ENCODE measurements at regions not wholly inside any gene's neighbourhood (a gene's known extent, or its start where the extent isn't known, plus 50 kb on each side); places are given as distances from the start of the nearest gene placed in this dataset.
"Not testable (repeated sequence)": the region's sequence is repeated elsewhere in the genome, so short reads cannot be mapped to it uniquely, and the experiment has no call there.

DNA sequence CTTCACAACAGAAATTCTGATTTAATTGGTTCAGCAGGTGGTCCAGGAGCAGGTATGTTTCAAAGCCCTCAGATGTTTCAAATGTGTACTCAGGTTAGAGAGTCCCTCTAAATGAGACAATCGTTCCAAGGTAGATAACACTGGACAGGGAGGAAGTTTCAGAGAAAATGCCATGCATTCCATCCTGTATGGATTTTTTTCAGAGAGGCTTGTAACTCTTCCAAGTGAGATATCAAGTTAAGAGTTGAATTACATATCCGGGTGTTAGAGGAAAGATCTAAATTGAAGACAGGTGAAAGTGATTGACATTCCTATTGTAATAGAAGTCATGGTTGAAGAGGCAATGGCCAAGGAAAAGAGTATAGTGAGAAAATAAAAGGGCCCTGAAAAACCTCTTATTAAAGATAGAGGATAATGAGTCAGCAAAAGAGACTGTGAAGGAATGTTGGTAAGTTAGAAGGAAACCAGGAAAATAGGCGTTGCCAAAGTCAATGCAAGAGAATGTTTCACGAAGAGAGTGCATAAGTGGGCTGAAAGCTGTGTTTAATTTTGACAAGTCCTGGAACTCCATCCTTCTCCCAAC lies 105.8 kb downstream of the BMP4 start:
- Histone ChIP-seq H3K4me3 (ENCODE audit: low read depth, low read length) (no peak overlapping the region), H3K36me3 (ENCODE audit: insufficient read depth) (no peaks in the 10 kb centered on the region), H3K27ac (ENCODE audit: low read depth) (no peak overlapping the region), H3K4me1 (ENCODE audit: insufficient read depth) (no peaks in the 10 kb centered on the region)
- WGBS = 48% methylated on average over 4 of the region's 4 CpGs
- DNase-seq (ENCODE audit: extremely low spot score) = no peak

DNA sequence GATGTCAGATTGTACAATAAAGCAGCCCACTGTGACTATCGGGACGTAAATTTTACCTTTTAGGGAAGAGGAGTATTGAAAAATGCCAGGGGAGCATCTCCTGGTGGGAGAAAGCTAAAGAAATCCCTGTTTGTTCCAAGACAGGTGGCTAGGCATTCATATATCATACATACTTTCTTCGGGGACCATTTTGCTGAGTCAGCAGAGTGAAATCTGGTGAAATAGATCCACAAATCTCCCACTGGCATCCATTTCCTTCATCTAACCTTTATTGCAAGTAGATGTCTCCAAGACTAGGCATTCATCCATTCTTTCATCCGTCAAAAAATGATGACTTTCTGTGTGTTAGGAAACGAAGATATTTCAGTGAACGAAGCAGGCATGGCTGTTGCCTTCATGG lies 107.1 kb downstream of the BMP4 start:
- no peak for DNase-seq (ENCODE audit: extremely low spot score)
- no peak overlapping the region for H3K4me3 ChIP-seq (ENCODE audit: low read depth, low read length)
- WGBS = 84% methylated on average over 6 of the region's 6 CpGs
- H3K36me3 ChIP-seq (ENCODE audit: insufficient read depth) = no peaks in the 10 kb centered on the region
- H3K27ac ChIP-seq (ENCODE audit: low read depth) = no peak overlapping the region
- H3K4me1 ChIP-seq (ENCODE audit: insufficient read depth) = no peaks in the 10 kb centered on the region

DNA sequence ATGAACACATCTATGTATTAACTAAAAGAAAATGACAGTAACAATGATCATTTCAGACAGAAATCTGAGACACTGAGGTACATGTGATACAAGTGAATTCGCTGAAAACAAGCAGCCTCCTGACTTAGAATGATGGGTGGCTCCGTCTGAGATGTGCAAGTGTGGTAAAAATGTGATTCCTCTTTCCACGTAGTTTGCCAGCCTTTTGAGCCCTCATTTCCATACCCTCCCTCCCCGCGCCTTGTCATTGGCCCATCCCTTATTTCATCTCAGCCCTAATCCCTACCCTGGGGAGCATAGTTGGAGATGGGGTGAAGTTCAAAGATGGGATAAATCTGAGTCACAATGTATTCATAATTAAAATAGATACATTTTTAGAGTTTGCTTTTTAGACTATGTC lies 107.8 kb downstream of the BMP4 start:
- Histone ChIP-seq H3K36me3 (ENCODE audit: insufficient read depth) (no peaks in the 10 kb centered on the region), H3K4me3 (ENCODE audit: low read depth, low read length) (no peak overlapping the region), H3K27ac (ENCODE audit: low read depth) (no peak overlapping the region), H3K4me1 (ENCODE audit: insufficient read depth) (no peaks in the 10 kb centered on the region)
- WGBS = 85% methylated on average over 5 of the region's 5 CpGs
- DNase-seq (ENCODE audit: extremely low spot score) = no peak

DNA sequence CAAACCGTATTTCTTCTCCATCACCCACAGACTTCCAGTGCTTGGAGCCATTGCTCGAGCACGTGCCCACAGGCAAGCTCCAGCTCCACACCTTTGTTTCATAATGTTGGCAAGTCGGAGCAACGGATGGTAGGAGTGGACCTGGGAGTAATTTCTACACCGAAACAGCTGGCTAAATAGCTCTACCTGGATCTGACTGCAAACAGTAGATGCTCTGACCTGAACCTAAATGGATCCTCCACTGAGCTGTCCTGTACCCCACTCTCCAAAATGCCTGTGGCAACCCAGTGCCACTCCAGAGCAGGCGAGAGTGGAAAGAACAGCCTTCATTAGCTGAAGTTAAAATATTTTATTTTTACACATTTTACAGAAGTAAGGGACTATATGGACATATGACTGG lies 108.7 kb downstream of the BMP4 start:
- Histone ChIP-seq H3K4me1 (ENCODE audit: insufficient read depth) (no peaks in the 10 kb centered on the region), H3K27ac (ENCODE audit: low read depth) (no peak overlapping the region), H3K4me3 (ENCODE audit: low read depth, low read length) (no peak overlapping the region), H3K36me3 (ENCODE audit: insufficient read depth) (no peaks in the 10 kb centered on the region)
- 96% methylated on average over 7 of the region's 7 CpGs for WGBS
- no peak for DNase-seq (ENCODE audit: extremely low spot score)

DNA sequence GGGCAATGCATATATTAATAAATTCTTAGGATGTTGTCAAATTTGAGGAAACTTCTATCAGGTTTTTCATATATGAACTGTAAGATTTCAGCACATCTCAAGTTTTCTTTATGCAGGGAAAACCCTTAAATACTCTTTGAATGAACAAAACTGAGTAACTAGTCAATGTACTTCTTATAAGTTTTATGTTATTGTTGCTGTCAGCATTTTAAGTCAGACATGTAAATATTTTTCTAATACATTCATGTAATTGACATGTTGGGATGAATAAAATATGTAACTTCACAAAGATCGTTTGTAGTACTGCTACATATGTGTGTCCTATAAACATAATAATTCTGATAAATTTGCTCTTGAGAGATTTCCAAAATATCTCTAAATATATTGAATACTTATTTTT lies 109.6 kb downstream of the BMP4 start:
- Histone ChIP-seq H3K4me1 (ENCODE audit: insufficient read depth) (no peaks in the 10 kb centered on the region), H3K4me3 (ENCODE audit: low read depth, low read length) (no peak overlapping the region), H3K36me3 (ENCODE audit: insufficient read depth) (no peaks in the 10 kb centered on the region), H3K27ac (ENCODE audit: low read depth) (no peak overlapping the region)
- WGBS = 84% methylated on average over 1 of the region's 1 CpG
- no peak for DNase-seq (ENCODE audit: extremely low spot score)

DNA sequence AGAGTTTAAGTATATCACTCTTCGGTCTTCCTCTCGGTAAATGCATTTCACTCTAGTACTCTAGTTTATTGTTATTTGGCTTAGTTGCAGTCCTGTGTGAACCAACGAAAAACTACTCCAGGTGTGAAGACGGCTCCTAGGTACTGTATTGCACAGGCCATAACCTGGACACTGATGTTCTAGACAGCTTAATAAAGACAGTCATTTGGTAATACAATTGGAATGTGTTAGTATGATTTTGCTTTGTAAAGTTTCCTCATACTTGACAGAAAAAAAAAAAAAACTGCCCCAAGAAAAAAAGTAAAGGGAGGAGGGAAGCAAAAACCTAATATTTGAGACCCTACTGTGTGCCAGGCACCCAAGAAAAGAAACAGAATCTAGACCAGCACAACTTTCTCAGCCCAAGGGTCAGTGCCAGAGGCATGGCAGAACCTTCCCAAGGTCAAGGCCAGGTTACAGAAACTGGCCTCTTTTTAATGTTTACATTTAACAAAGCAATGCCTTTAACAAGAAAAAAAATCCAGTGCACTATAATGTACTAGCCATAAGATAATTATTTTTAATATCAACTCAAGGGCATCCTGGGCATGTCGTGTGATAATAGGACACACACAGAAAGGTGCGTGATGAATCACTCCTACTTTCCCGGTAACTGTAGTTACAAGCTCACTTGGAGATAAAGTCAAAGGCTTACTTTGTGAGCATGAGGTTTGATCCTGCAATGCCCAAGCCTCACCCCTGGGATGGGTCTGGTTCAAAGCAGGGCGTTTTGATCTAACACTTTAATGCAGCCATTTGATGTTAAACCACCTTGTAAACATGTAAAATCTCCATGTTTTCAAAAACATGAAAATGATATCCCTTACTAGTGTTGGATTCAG lies 110.6 kb downstream of the BMP4 start:
- no peak overlapping the region for H3K27ac ChIP-seq (ENCODE audit: low read depth)
- 82% methylated on average over 8 of the region's 8 CpGs for WGBS
- DNase-seq (ENCODE audit: extremely low spot score) = no peak
- no peaks in the 10 kb centered on the region for H3K36me3 ChIP-seq (ENCODE audit: insufficient read depth)
- no peak overlapping the region for H3K4me3 ChIP-seq (ENCODE audit: low read depth, low read length)
- no peaks in the 10 kb centered on the region for H3K4me1 ChIP-seq (ENCODE audit: insufficient read depth)

DNA sequence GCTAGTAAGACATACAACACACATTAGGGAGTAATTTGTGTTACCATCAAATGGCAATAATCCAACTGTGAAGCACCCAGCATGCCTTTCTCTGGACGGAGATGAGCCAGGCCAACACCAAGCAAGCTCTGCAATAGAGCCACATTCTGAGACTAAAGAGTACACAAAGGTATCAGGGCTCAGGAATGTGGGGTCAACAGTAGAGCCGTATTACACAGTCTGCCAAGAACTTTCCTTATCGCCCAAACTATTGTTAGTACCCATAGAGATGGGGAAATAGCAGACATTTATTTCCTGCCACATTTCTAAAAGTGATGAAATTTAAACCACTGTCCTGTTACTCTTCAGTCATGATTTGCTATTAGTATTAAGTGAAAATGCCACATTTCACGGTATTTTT lies 113.7 kb downstream of the BMP4 start:
- WGBS = 67% methylated on average over 4 of the region's 4 CpGs
- Histone ChIP-seq H3K4me3 (ENCODE audit: low read depth, low read length) (no peak overlapping the region), H3K27ac (ENCODE audit: low read depth) (no peak overlapping the region), H3K4me1 (ENCODE audit: insufficient read depth) (no peaks in the 10 kb centered on the region), H3K36me3 (ENCODE audit: insufficient read depth) (no peaks in the 10 kb centered on the region)
- DNase-seq (ENCODE audit: extremely low spot score) = no peak

DNA sequence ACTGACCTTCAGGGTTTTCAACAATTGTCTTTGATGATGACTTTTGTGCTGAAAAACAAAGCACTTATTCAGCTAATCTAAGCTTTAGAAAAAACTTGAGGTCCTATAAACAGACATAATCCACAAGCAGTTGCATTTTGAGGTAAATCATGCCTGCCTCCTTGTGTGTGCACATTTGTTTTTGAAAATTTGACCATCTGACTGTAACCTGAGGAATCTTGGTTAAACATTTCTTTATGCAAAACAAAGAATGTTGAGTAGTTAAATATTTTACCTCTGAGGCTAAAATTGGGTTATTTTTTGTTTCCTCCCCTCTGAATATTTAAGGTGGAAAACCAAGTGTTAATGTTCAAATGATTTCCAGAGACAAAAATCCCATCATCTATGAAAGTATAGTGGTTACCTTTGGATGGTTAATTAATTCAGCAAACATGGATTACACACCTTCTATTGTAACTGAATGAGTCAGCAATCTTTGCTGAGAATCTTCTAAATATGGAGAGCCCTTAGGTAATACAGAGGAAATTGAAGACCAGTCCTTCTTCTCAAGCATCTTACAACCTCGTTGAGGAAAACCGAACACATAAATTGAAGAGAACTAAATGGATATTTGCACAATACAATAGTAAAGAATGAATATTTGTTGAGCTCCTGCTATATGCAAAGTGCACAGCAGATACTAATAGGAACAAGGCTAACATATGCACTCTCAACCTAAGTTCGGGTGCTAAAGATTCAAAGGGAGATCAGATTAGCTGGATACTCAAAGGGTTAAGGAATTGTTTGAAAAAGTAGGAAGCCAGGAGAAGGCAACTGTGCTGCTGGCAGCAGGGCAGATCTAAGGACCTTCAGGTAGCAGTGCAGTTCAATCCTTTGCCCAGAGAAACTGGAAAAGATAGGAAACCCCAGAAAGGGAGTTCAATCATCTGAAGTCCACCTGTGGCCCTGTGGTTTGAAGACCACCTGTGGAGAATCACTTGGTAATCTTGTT lies 115.2 kb downstream of the BMP4 start:
- no peak for DNase-seq (ENCODE audit: extremely low spot score)
- Histone ChIP-seq H3K4me3 (ENCODE audit: low read depth, low read length) (no peak overlapping the region), H3K4me1 (ENCODE audit: insufficient read depth) (no peaks in the 10 kb centered on the region), H3K36me3 (ENCODE audit: insufficient read depth) (no peaks in the 10 kb centered on the region), H3K27ac (ENCODE audit: low read depth) (no peak overlapping the region)
- 92% methylated on average over 3 of the region's 3 CpGs for WGBS

DNA sequence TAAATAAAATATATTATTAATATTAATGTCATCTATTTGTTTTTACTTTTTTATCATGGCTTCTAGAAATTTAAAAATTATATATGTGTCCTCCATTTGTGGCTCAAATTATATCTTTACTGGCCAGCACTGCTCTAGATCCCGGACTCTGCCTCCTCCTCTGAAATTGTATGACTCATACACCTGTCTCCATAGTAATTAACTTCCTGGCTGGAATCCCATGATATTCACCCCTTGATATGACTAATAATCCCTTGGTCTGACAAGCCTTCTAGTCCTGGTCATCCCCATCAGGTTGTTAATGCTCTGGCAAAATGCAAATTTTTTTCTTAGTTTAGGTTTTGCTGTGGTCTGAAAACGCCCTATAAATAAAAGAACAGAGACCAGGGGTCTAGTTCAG lies 116.2 kb downstream of the BMP4 start:
- no peak for DNase-seq (ENCODE audit: extremely low spot score)
- 85% methylated on average over 2 of the region's 2 CpGs for WGBS
- Histone ChIP-seq H3K27ac (ENCODE audit: low read depth) (no peak overlapping the region), H3K4me1 (ENCODE audit: insufficient read depth) (no peaks in the 10 kb centered on the region), H3K4me3 (ENCODE audit: low read depth, low read length) (no peak overlapping the region), H3K36me3 (ENCODE audit: insufficient read depth) (no peaks in the 10 kb centered on the region)

DNA sequence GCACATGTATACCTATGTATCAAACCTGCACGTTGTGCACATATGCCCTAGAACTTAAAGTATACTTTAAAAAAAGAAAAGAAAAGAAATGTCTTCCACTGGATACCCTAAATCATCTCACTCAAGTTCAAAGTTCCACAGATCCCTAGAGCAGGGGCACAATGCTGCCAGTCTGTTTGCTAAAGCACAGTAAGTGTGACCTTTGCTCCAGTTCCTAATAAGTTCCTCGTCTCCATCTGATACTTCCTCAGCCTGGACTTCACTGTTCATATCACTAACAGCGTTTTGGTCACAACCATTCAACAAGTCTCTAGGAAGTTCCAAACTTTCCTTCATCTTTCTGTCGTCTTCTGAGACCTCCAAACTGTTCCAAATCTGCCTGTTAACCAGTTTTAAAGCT lies 118.3 kb downstream of the BMP4 start:
- no peaks in the 10 kb centered on the region for H3K4me1 ChIP-seq (ENCODE audit: insufficient read depth)
- WGBS = 90% methylated on average over 4 of the region's 4 CpGs
- H3K36me3 ChIP-seq (ENCODE audit: insufficient read depth) = no peaks in the 10 kb centered on the region
- H3K27ac ChIP-seq (ENCODE audit: low read depth) = no peak overlapping the region
- DNase-seq (ENCODE audit: extremely low spot score) = no peak
- no peak overlapping the region for H3K4me3 ChIP-seq (ENCODE audit: low read depth, low read length)

DNA sequence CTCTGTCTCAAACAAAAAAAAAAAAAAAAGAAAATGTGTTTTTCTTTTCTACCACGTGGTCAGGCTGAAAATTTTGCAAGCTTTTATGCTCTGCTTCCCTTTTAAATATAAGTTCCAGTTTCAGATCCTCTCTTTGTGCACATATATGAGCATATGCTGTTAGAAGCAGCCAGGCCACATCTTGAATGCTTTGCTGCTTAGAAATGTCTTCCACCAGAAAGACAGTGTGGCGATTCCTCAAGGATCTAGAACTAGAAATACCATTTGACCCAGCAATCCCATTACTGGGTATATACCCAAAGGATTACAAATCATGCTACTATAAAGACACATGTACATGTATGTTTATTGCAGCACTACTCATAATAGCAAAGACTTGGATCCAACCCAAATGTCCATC lies 119.0 kb downstream of the BMP4 start:
- not testable (repeated sequence) for H3K4me1 ChIP-seq (ENCODE audit: insufficient read depth); DNase-seq (ENCODE audit: extremely low spot score); H3K36me3 ChIP-seq (ENCODE audit: insufficient read depth); H3K4me3 ChIP-seq (ENCODE audit: low read depth, low read length); H3K27ac ChIP-seq (ENCODE audit: low read depth)
- WGBS = 90% methylated on average over 2 of the region's 2 CpGs

DNA sequence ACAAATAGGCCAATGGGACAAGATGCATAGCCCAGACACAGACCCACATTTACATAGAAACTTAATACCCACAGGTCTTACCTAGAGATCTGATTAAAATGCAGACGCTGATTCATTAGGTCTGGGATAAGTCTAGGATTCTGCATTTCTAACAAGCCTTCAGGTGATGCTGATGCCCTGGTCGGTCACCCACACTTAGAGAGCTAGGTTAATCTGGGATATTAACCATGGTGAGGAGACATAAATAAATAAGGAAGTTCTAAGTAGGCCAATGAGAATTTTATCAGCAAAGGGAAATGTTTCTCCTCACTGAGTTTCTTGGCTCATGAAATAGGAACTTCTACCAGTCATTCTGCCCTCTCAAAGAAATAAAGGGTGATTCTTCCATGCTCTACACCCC lies 120.1 kb downstream of the BMP4 start:
- 83% methylated on average over 2 of the region's 2 CpGs for WGBS
- DNase-seq (ENCODE audit: extremely low spot score) = no peak
- no peaks in the 10 kb centered on the region for H3K36me3 ChIP-seq (ENCODE audit: insufficient read depth)
- no peak overlapping the region for H3K4me3 ChIP-seq (ENCODE audit: low read depth, low read length)
- no peaks in the 10 kb centered on the region for H3K4me1 ChIP-seq (ENCODE audit: insufficient read depth)
- H3K27ac ChIP-seq (ENCODE audit: low read depth) = no peak overlapping the region

DNA sequence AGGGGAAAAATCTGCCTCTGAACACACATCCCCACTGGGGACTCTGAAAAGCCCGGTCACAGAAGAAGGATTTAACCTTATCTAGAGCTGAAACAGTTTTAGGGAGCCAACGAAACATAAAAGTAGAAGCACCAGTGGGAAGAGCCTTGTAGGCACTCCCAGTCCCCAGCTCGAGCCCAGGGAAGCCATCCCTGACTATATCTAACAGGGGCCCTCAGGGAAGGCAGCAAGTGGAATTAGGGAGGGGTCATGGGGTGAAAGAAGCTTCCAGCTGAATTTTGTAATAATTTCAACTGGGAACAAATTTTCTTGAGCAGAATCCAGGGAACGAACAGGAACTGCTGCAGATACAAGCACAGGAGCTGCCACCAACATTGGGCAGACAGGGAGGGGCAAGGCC lies 127.8 kb downstream of the BMP4 start:
- WGBS = 76% methylated on average over 4 of the region's 4 CpGs
- Histone ChIP-seq H3K27ac (ENCODE audit: low read depth) (no peak overlapping the region), H3K4me3 (ENCODE audit: low read depth, low read length) (no peak overlapping the region), H3K4me1 (ENCODE audit: insufficient read depth) (no peaks in the 10 kb centered on the region), H3K36me3 (ENCODE audit: insufficient read depth) (no peaks in the 10 kb centered on the region)
- DNase-seq (ENCODE audit: extremely low spot score) = no peak

Data from urinary bladder (tissue), 3 donors.